Transverse colon (tissue), 4 donors: ENCODE measurements at regions not wholly inside any gene's neighbourhood (a gene's known extent, or its start where the extent isn't known, plus 50 kb on each side); places are given as distances from the start of the nearest gene placed in this dataset.

Experiments used
- DNase-seq: peaks from one replicate; pipeline ENCODE4 v3.0.0-alpha.2; 2019
- H3K27ac ChIP-seq, 4 donors: fragments of 200-600 bp; sonication (generic); 2 replicates each; pipeline ENCODE4 v1.5.1; 2016 to 2018; ENCODE audit warnings: inconsistent platforms in 4 of 4
- H3K27me3 ChIP-seq: fragments of 200-600 bp; sonication (generic); 2 replicates; pipeline ENCODE4 v1.5.1; 2017; ENCODE audit warnings: inconsistent platforms
- H3K36me3 ChIP-seq, 4 donors: fragments of 200-600 bp; sonication (generic); 2 replicates each; pipeline ENCODE4 v1.5.1; 2017 to 2019; ENCODE audit warnings: inconsistent platforms in 4 of 4
- H3K4me1 ChIP-seq, 4 donors: fragments of 200-600 bp; sonication (generic); 2 replicates each; pipeline ENCODE4 v1.5.1; 2017 to 2020; ENCODE audit warnings: inconsistent platforms in 4 of 4
- H3K4me3 ChIP-seq, 4 donors: fragments of 200-600 bp; sonication (generic); 1 replicate in 1 of 4; 2 replicates in 3 of 4; pipeline versions ENCODE4 v1.5.1 to v1.6.1; 2017 to 2019; ENCODE audit warnings: inconsistent platforms in 4 of 4
- H3K9me3 ChIP-seq, 2 donors: fragments of 200-600 bp; sonication (generic); 2 replicates each; pipeline ENCODE4 v1.5.1; 2017 to 2019; ENCODE audit warnings: inconsistent platforms in 2 of 2
- CTCF ChIP-seq, 5 experiments: fragments of 200-600 bp in 3 of 5; fragments of 450-650 bp in 2 of 5; sonication (generic) in 3 of 5; IDR thresholded peaks; 1 replicate in 2 of 5; 2 replicates in 3 of 5; pipeline ENCODE4 v1.5.1; 2016 to 2017; ENCODE audit warnings: antibody characterized with exemption in 5 of 5, inconsistent platforms in 3 of 5, mild to moderate bottlenecking in 2 of 5, moderate library complexity in 1 of 5
- EP300 ChIP-seq: sonication (generic); formaldehyde crosslinking; IDR thresholded peaks from one replicate; pipeline ENCODE4 v1.6.1; 2017; ENCODE audit warnings: antibody characterized with exemption, low read depth
- POLR2A ChIP-seq: fragments of 450-650 bp; IDR thresholded peaks from one replicate; pipeline ENCODE4 v1.6.1; 2016; ENCODE audit warnings: antibody characterized with exemption, mild to moderate bottlenecking, moderate library complexity
- POLR2AphosphoS5 ChIP-seq, 3 donors: sonication (generic); formaldehyde crosslinking; IDR thresholded peaks; one replicate each; pipeline ENCODE4 v1.6.1; 2016; ENCODE audit warnings: antibody characterized with exemption in 3 of 3
- WGBS, 2 donors: methylation state at CpG; one replicate each; pipeline ENCODE4 v1.1.5; 2018; ENCODE audit warnings: low coverage in 1 of 2; 5-methylcytosine and 5-hydroxymethylcytosine counted together
- in situ Hi-C, 4 donors: fragments of 200-750 bp; cut with MboI; loops; one replicate each; pipeline versions ENCODE4 v1.15.0 to v1.15.1; 2017; ENCODE audit warnings: low sequenced_read_pairs in 3 of 4, low pct_ligation_motif_present in 1 of 4, low pct_unique_long_range_greater_than_20kb in 1 of 4
- intact Hi-C: fragments of 100-400 bp; cut with DNase I; formaldehyde crosslinking; loops from one replicate; pipeline ENCODE4 v1.15.1; 2023; ENCODE audit warnings: low total_unique reads

- Histone ChIP-seq H3K4me1 (no peaks in the 10 kb centered on the region), H3K36me3 (no peaks in the 10 kb centered on the region), H3K27me3 (no peaks in the 10 kb centered on the region), H3K27ac (no peak overlapping the region), H3K9me3 (no peaks in the 10 kb centered on the region), H3K4me3 (no peak overlapping the region)
- intact Hi-C loops, result no loop called here
- DNase-seq, result no peak
- in situ Hi-C loops, result no loop called here
- TF ChIP-seq POLR2AphosphoS5 (IDR thresholded peaks at IDR 0.05) (no peak), CTCF (IDR thresholded peaks at IDR 0.05) (no peak), EP300 (no peak), POLR2A (no peak)
Measured at GRCh38 chr12:77603946-77604345, 226.7 kb upstream of the NAV3 start.

- in situ Hi-C loops (no loop called here), intact Hi-C loops (no loop called here)
- Histone ChIP-seq H3K4me1 (no peaks in the 10 kb centered on the region), H3K36me3 (no peaks in the 10 kb centered on the region), H3K4me3 (no peak overlapping the region), H3K27ac (no peak overlapping the region), H3K9me3 (no peaks in the 10 kb centered on the region), H3K27me3 (no peaks in the 10 kb centered on the region)
- no peak for DNase-seq
- WGBS, 2 donors, result 65 to 82% methylated on average over 2 of the region's 2 CpGs
- TF ChIP-seq POLR2AphosphoS5 (IDR thresholded peaks at IDR 0.05), result no peak
Measured at GRCh38 chr12:77601069-77601468, 229.6 kb upstream of the NAV3 start.

GRCh38 chr12:77600468-77600843, 230.2 kb upstream of the NAV3 start:
- Histone ChIP-seq H3K36me3 (no peaks in the 10 kb centered on the region), H3K9me3 (no peaks in the 10 kb centered on the region), H3K27ac (no peak overlapping the region), H3K4me1 (no peaks in the 10 kb centered on the region), H3K4me3 (no peak overlapping the region), H3K27me3 (no peaks in the 10 kb centered on the region)
- 50 to 61% methylated on average over 1 of the region's 1 CpG for WGBS, 2 donors
- no peak for DNase-seq
- in situ Hi-C loops (no loop called here), intact Hi-C loops (no loop called here)
- TF ChIP-seq POLR2AphosphoS5 (IDR thresholded peaks at IDR 0.05) (no peak), EP300 (no peak), CTCF (IDR thresholded peaks at IDR 0.05) (no peak), POLR2A (no peak)

GRCh38 chr12:77599782-77600467, 230.8 kb upstream of the NAV3 start:
- in situ Hi-C loops (no loop called here), intact Hi-C loops (no loop called here)
- Histone ChIP-seq H3K4me3 (no peak overlapping the region), H3K36me3 (no peaks in the 10 kb centered on the region), H3K27ac (no peak overlapping the region), H3K4me1 (no peaks in the 10 kb centered on the region), H3K9me3 (no peaks in the 10 kb centered on the region), H3K27me3 (no peaks in the 10 kb centered on the region)
- no peak for TF ChIP-seq POLR2AphosphoS5 (IDR thresholded peaks at IDR 0.05)
- no peak for DNase-seq

GRCh38 chr12:77594366-77594765, 236.3 kb upstream of the NAV3 start:
- in situ Hi-C loops, result no loop called here
- TF ChIP-seq POLR2AphosphoS5 (IDR thresholded peaks at IDR 0.05) (no peak), POLR2A (no peak), EP300 (no peak), CTCF (IDR thresholded peaks at IDR 0.05) (no peak)

More at GRCh38 chr12:77594366-77594765, 236.3 kb upstream of the NAV3 start:
- Histone ChIP-seq H3K27me3 (no peaks in the 10 kb centered on the region), H3K4me1 (no peaks in the 10 kb centered on the region), H3K9me3 (no peaks in the 10 kb centered on the region), H3K27ac (no peak overlapping the region), H3K4me3 (no peak overlapping the region), H3K36me3 (no peaks in the 10 kb centered on the region)
- DNase-seq, result no peak
- intact Hi-C loops, result no loop called here
- WGBS, 2 donors, result 75 to 76% methylated on average over 3 of the region's 3 CpGs
